HEK293 (cell line): ENCODE measurements at regions not wholly inside any gene's neighbourhood (a gene's known extent, or its start where the extent isn't known, plus 50 kb on each side); places are given as distances from the start of the nearest gene placed in this dataset.

Experiments
- CTCF ChIP-seq: fragments of 450-650 bp; formaldehyde crosslinking; IDR thresholded peaks from 2 replicates; pipeline ENCODE4 v1.5.1; 2016; ENCODE audit warnings: missing biosample characterization, missing genetic modification characterization
- YY1 ChIP-seq: fragments of 450-650 bp; formaldehyde crosslinking; IDR thresholded peaks from 2 replicates; pipeline ENCODE4 v1.5.1; 2018; ENCODE audit warnings: missing biosample characterization, missing genetic modification characterization
- ZBTB7A ChIP-seq: fragments of 450-650 bp; formaldehyde crosslinking; IDR thresholded peaks from 2 replicates; pipeline ENCODE4 v1.5.1; 2016; ENCODE audit warnings: low read depth, missing biosample characterization, missing genetic modification characterization
- ZNF266 ChIP-seq: fragments of 450-650 bp; formaldehyde crosslinking; IDR thresholded peaks from 2 replicates; pipeline ENCODE4 v1.5.1; 2016; ENCODE audit warnings: missing biosample characterization, missing genetic modification characterization, low read depth
- ZNF350 ChIP-seq: fragments of 450-650 bp; formaldehyde crosslinking; IDR thresholded peaks from 2 replicates; pipeline ENCODE4 v1.5.0; 2017; ENCODE audit warnings: missing biosample characterization, mild to moderate bottlenecking, missing genetic modification characterization
- ZNF488 ChIP-seq: fragments of 450-650 bp; formaldehyde crosslinking; IDR thresholded peaks from 2 replicates; pipeline ENCODE4 v1.5.1; 2016; ENCODE audit warnings: missing biosample characterization, missing genetic modification characterization
- ZNF704 ChIP-seq: fragments of 450-650 bp; formaldehyde crosslinking; IDR thresholded peaks from 2 replicates; pipeline ENCODE4 v1.5.1; 2016; ENCODE audit warnings: missing biosample characterization, missing genetic modification characterization
- ZNF747 ChIP-seq: fragments of 450-650 bp; formaldehyde crosslinking; IDR thresholded peaks from 2 replicates; pipeline ENCODE4 v1.5.1; 2016; ENCODE audit warnings: missing biosample characterization, missing genetic modification characterization
- TF ChIP-seq, protein P1 (sequence below): fragments of 450-650 bp; formaldehyde crosslinking; IDR thresholded peaks from 2 replicates; pipeline ENCODE4 v1.5.1; 2016; ENCODE audit warnings: missing biosample characterization, missing genetic modification characterization

DNA sequence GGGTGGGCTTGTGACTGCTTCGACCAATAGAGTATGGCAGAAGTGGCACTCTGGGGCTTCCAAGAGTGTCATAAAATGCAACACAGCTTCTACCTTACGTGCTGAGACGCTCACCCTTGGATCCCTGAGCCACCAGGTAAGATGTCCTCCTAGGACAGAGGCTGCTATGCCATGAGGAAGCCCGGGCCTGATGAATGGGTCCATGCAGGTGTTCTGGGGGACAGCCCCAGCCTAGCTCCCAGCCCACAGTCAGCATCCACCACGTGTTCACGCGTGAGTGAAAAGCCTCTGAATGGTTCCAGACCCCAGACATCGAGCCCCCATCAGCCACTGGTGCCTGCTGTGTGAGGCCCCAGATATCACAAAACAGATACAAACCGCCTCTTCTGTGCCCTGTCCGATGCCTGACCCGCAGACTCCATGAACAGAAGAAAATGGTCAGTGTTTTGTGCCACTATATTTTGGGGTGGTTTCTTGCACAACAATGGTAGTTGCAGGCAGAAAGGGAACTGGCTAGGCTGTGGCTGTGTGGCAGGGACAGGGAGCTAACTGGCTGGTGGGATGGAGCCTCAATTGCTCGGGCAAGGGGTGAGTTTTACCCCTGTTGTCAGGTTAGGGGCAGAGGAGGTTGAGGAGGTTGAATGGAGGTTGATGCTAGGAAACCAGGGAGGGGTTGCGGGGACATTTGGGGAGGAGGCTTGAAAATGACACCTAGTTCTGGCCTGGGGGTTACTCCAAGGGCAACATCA, 92.2 kb downstream of the LINGO1 start:
- TF ChIP-seq YY1 (tag by site-specific recombination): no peak
- no peak for TF ChIP-seq CTCF
- TF ChIP-seq, protein P1, sequence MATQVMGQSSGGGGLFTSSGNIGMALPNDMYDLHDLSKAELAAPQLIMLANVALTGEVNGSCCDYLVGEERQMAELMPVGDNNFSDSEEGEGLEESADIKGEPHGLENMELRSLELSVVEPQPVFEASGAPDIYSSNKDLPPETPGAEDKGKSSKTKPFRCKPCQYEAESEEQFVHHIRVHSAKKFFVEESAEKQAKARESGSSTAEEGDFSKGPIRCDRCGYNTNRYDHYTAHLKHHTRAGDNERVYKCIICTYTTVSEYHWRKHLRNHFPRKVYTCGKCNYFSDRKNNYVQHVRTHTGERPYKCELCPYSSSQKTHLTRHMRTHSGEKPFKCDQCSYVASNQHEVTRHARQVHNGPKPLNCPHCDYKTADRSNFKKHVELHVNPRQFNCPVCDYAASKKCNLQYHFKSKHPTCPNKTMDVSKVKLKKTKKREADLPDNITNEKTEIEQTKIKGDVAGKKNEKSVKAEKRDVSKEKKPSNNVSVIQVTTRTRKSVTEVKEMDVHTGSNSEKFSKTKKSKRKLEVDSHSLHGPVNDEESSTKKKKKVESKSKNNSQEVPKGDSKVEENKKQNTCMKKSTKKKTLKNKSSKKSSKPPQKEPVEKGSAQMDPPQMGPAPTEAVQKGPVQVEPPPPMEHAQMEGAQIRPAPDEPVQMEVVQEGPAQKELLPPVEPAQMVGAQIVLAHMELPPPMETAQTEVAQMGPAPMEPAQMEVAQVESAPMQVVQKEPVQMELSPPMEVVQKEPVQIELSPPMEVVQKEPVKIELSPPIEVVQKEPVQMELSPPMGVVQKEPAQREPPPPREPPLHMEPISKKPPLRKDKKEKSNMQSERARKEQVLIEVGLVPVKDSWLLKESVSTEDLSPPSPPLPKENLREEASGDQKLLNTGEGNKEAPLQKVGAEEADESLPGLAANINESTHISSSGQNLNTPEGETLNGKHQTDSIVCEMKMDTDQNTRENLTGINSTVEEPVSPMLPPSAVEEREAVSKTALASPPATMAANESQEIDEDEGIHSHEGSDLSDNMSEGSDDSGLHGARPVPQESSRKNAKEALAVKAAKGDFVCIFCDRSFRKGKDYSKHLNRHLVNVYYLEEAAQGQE (tag by site-specific recombination): no peak
- TF ChIP-seq ZNF488 (tag by site-specific recombination): no peak
- TF ChIP-seq ZBTB7A (tag by site-specific recombination): no peak
- no peak for TF ChIP-seq ZNF350 (tag by site-specific recombination)
- no peak for TF ChIP-seq ZNF266
- no peak for TF ChIP-seq ZNF704 (tag by site-specific recombination)
- no peak for TF ChIP-seq ZNF747 (tag by site-specific recombination)
